GM12872 (cell line): ENCODE measurements at regions not wholly inside any gene's neighbourhood (a gene's known extent, or its start where the extent isn't known, plus 50 kb on each side); places are given as distances from the start of the nearest gene placed in this dataset.

Experiments
- TF ChIP-seq, protein P1 (sequence below): IDR thresholded peaks from 3 replicates; pipeline ENCODE4 v1.5.1; 2011; ENCODE audit warnings: low read depth, mild to moderate bottlenecking, low read length, moderate library complexity; ENCODE audit not compliant: insufficient read depth

DNA sequence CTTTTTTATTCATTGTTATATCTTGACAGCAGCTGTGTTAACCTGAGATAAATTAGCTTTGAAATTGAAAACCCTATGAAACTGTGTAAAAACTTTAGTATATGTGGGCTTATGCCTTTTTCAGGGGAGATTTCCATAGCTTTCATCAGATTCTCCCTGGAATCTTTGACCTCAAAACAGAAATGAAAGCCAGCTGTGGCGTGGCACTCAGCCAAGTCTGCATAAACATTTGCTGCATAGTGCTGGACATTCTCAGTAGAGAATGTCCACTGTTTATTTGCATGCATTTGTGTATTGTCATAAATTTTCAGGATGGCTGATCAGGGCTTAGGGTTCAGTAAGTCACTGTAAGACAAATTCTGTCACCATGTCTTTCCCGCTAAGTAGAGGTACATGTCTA is 115.3 kb upstream of the NAP1L1 start:
- TF ChIP-seq, protein P1, sequence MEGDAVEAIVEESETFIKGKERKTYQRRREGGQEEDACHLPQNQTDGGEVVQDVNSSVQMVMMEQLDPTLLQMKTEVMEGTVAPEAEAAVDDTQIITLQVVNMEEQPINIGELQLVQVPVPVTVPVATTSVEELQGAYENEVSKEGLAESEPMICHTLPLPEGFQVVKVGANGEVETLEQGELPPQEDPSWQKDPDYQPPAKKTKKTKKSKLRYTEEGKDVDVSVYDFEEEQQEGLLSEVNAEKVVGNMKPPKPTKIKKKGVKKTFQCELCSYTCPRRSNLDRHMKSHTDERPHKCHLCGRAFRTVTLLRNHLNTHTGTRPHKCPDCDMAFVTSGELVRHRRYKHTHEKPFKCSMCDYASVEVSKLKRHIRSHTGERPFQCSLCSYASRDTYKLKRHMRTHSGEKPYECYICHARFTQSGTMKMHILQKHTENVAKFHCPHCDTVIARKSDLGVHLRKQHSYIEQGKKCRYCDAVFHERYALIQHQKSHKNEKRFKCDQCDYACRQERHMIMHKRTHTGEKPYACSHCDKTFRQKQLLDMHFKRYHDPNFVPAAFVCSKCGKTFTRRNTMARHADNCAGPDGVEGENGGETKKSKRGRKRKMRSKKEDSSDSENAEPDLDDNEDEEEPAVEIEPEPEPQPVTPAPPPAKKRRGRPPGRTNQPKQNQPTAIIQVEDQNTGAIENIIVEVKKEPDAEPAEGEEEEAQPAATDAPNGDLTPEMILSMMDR, result no peak

DNA sequence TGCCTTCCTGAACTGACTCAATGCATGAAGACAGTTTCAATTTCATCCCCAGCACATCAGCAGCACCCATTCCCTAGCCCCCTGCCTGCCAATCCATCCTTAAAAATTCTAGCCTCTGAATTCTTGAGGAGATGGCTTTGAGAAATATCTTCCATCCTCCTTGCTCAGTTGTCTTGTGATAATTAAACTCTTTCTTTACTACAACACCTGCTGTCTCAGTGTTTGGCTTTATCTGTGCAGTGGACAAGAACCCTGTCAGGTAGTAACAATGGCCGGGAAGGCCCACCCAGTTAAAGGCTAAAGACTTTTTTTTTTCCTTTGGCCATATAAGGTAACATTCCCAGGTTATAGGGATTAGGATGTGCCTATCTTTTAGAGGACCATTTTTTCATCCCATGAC is 114.4 kb upstream of the NAP1L1 start:
- TF ChIP-seq, protein P1, result no peak

DNA sequence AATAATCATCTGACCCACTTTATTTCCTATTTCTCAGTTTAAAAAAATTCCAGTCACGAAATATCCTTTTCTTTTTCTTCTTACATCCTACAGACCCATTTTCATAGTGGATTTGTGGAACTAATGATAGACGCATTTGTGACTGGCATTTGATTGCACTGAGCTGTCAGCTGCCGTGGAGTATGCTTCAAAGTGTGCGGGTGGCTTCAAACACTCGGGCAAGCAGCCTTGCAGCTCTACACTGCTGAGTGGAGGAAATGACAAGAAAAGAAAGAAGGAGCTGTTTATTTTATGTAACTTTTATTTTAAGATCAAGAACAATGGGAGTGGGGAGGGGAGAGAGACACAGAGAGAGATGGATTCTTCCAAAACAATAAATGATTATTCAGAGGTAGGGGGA is 112.8 kb upstream of the NAP1L1 start:
- TF ChIP-seq, protein P1, result no peak

DNA sequence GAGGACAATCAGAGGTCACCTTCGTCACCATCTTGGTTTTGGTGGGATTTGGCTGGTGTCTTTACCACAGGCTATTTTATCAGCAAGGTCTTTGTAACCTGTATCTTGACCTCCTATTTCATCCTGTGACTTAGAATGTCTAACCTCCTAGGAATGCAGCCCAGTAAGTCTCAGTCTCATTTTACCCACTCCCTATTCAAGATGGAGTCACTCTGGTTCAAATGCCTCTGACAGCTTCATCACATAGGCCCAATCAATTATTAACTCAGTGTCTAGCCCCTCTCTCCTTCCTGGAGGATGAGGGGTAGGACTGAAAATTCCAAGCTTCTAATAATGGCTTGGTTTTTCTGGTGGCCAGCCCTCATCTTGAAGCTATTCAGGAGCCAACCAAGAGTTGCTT is 111.4 kb upstream of the NAP1L1 start:
- TF ChIP-seq, protein P1, result no peak

DNA sequence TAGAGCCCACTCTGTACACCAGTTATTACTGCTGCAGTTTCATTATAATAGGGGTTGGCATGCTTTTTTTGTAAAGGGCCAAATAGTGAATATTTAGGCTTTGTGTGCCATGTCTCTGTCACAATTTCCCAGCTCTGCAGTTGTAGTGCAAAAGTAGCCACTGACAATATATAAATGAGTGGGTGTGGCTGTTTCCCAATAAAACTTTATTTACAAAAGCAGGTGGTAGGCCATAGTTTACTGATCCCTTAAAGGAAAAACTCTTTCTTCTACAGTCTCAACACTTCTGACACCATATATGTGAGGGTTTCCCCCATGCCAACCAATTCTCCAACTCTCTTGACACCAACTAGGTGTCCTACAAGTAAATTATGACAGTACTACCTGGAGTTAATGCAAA is 110.2 kb upstream of the NAP1L1 start:
- TF ChIP-seq, protein P1, result no peak

DNA sequence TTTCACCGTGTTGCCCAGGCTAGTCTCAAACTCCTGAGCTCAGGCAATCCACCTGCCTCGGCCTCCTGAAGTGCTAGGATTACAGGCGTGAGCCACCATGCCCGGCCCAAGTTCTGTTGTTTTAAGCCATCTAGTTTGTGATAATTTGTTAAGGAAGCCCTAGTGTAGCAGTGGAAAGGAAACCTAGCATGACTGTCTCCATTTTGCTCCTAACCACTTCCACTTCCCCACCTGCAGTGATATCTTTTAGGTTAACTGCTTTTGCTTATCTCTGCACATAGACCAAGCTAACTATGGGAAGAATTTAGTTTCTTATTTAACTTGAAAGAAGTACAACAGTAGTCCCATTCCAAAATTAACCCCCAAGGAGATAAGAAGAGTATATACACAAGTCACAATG is 109.5 kb upstream of the NAP1L1 start:
- TF ChIP-seq, protein P1, result no peak

DNA sequence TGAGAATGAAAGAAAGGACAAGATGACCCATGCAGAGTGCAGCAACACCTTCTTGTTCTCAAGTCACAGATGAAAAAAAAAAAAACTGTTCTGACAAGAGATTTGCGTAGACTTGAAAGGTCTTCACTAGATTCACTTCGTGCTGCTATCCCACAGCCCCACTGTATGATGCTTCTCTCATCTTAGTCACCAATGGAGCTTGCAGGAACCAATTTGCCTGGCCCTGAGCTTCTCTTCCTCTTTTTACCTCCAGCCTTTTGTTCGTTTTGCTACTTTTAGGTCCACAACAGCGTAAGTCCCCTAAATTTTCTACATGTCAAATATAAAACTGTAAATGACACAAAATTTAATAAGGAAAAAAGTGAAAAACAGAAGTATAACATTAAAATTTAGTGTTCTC is 107.9 kb upstream of the NAP1L1 start:
- TF ChIP-seq, protein P1, result no peak

DNA sequence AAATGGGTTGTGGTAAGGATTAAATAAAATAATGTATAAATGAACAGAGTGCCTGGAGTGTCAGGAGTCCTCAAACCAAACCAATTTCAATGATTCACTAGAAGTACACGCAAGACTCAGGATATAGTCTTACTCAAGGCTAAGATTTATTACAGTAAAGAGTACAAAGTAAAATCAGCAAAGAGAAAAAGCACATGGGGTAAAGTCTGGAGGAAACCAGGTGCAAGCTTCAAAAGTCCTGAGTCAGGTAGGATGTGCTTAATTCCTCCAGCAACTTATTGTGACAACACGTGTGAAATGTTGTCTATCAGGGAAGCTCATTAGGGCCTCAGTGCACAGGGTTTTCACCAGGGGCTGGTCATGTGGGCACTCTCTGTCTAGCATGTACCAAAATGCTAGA is 105.8 kb upstream of the NAP1L1 start:
- TF ChIP-seq, protein P1, result no peak
